ENCODE measurements at regions not wholly inside any gene's neighbourhood (a gene's known extent, or its start where the extent isn't known, plus 50 kb on each side); places are given as distances from the start of the nearest gene placed in this dataset.

DNA sequence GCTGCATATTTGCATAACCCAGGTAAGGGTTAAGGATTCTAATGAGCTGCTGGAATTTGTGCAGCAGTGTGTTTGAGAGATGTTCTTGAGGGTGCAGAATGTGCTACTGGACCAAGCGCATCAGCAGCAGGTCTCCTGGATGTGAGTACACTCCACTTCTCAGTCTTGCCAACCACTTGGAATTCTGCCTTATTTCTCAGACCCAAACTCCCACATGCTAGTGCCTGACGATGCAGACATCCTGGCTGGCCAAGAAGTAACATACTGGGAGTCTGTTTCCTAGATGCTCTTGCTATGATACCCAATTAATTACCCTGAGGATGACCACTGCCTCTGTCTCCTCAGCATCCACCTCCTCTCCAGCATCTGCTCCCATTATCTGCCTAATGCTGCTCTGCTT, 186.6 kb downstream of the MOXD1 start:
- Histone ChIP-seq H3K9me3 (replicated peaks; ENCODE audit: insufficient read depth, low read length) (no peaks in the 10 kb centered on the region), H3K27me3 (replicated peaks; ENCODE audit: insufficient read depth, low read length) (no peaks in the 10 kb centered on the region), H3K4me3 (ENCODE audit: low read length) (no peak overlapping the region), H3F3A (ENCODE audit: insufficient read depth, low read length) (no peaks in the 10 kb centered on the region), H3K4me1 (ENCODE audit: low read length) (no peaks in the 10 kb centered on the region), H3K79me2 (ENCODE audit: low read length) (no peaks in the 10 kb centered on the region), H3K27ac (ENCODE audit: low read length) (no peak overlapping the region), H2AFZ (ENCODE audit: low read length) (no peak overlapping the region), H3K4me2 (ENCODE audit: low read depth, low read length) (no peak overlapping the region), H3K9me2 (replicated peaks; ENCODE audit: insufficient read depth, low read length) (no peaks in the 10 kb centered on the region), H4K20me1 (ENCODE audit: insufficient read depth, low read length) (no peaks in the 10 kb centered on the region), H3K9ac (ENCODE audit: low read length) (no peak overlapping the region), H3K36me3 (replicated peaks; ENCODE audit: insufficient read depth, low read length) (no peaks in the 10 kb centered on the region; the same call in 1 of the 2 replicates)
- TF ChIP-seq EZH2phosphoT487 (IDR thresholded peaks at IDR 0.05; ENCODE audit: low read length) (no peak), EZH2 (optimal IDR thresholded peaks at IDR 0.05; ENCODE audit: low read depth, low read length) (no peak)
- TF ChIP-seq, protein P1, sequence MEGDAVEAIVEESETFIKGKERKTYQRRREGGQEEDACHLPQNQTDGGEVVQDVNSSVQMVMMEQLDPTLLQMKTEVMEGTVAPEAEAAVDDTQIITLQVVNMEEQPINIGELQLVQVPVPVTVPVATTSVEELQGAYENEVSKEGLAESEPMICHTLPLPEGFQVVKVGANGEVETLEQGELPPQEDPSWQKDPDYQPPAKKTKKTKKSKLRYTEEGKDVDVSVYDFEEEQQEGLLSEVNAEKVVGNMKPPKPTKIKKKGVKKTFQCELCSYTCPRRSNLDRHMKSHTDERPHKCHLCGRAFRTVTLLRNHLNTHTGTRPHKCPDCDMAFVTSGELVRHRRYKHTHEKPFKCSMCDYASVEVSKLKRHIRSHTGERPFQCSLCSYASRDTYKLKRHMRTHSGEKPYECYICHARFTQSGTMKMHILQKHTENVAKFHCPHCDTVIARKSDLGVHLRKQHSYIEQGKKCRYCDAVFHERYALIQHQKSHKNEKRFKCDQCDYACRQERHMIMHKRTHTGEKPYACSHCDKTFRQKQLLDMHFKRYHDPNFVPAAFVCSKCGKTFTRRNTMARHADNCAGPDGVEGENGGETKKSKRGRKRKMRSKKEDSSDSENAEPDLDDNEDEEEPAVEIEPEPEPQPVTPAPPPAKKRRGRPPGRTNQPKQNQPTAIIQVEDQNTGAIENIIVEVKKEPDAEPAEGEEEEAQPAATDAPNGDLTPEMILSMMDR (IDR thresholded peaks at IDR 0.05; ENCODE audit: low read length): no peak
- DNase-seq: no peak

DNA sequence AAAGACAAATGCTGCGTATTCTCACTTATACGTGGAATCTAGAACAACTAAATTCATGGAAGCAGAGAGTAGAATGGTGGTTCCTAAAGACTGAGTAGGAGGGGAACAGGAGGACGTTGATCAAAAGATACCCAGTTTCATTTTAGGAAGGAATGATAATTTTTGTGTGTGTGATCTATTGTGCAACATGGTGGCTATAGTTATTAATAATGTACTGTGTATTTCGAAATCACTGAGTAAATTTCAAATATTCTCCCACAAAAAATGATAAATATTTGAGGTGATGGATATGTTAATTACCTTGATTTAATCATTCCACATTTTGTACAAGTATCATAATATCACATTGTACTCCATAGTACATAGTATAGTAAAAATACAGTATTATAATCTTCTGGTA, 187.5 kb downstream of the MOXD1 start:
- TF ChIP-seq, protein P1 (IDR thresholded peaks at IDR 0.05; ENCODE audit: low read length): no peak
- no peak for TF ChIP-seq EZH2 (optimal IDR thresholded peaks at IDR 0.05; ENCODE audit: low read depth, low read length)
- Histone ChIP-seq H3K9ac (ENCODE audit: low read length) (no peak overlapping the region), H3K4me2 (ENCODE audit: low read depth, low read length) (no peak overlapping the region), H3K4me3 (ENCODE audit: low read length) (no peak overlapping the region), H3K9me2 (replicated peaks; ENCODE audit: insufficient read depth, low read length) (no peaks in the 10 kb centered on the region), H3F3A (ENCODE audit: insufficient read depth, low read length) (no peaks in the 10 kb centered on the region), H4K20me1 (ENCODE audit: insufficient read depth, low read length) (no peaks in the 10 kb centered on the region), H3K27ac (ENCODE audit: low read length) (no peak overlapping the region), H3K36me3 (replicated peaks; ENCODE audit: insufficient read depth, low read length) (no peaks in the 10 kb centered on the region; the same call in 1 of the 2 replicates), H3K79me2 (ENCODE audit: low read length) (no peaks in the 10 kb centered on the region), H3K9me3 (replicated peaks; ENCODE audit: insufficient read depth, low read length) (no peaks in the 10 kb centered on the region), H3K4me1 (ENCODE audit: low read length) (no peaks in the 10 kb centered on the region), H3K27me3 (replicated peaks; ENCODE audit: insufficient read depth, low read length) (no peaks in the 10 kb centered on the region), H2AFZ (ENCODE audit: low read length) (no peak overlapping the region)
- DNase-seq: no peak

DNA sequence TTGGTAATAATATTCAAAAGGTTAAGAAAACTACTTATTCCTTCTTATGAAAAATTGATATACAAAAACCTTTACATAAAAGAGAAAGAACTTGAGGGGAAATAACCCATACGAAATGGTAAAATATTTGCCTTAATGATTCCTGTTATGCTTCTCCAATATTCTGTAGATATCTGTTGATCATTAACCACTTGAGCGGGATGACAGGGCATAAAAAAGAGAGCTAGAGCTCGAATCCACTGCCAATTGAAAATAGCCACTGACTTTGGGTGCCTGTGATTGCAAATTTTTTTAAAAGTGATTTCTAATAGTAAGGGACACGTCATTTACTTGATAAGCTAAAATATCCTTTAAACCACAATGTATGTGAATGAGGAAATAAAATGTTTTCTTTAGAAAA, 188.1 kb downstream of the MOXD1 start:
- DNase-seq: no peak
- Histone ChIP-seq H3F3A (ENCODE audit: insufficient read depth, low read length) (no peaks in the 10 kb centered on the region), H3K4me3 (ENCODE audit: low read length) (no peak overlapping the region), H3K9ac (ENCODE audit: low read length) (no peak overlapping the region), H3K4me1 (ENCODE audit: low read length) (no peaks in the 10 kb centered on the region), H3K27me3 (replicated peaks; ENCODE audit: insufficient read depth, low read length) (no peaks in the 10 kb centered on the region), H2AFZ (ENCODE audit: low read length) (no peak overlapping the region), H3K36me3 (replicated peaks; ENCODE audit: insufficient read depth, low read length) (no peaks in the 10 kb centered on the region; the same call in 1 of the 2 replicates), H3K27ac (ENCODE audit: low read length) (no peak overlapping the region), H3K4me2 (ENCODE audit: low read depth, low read length) (no peak overlapping the region), H4K20me1 (ENCODE audit: insufficient read depth, low read length) (no peaks in the 10 kb centered on the region), H3K79me2 (ENCODE audit: low read length) (no peaks in the 10 kb centered on the region), H3K9me2 (replicated peaks; ENCODE audit: insufficient read depth, low read length) (no peaks in the 10 kb centered on the region), H3K9me3 (replicated peaks; ENCODE audit: insufficient read depth, low read length) (no peaks in the 10 kb centered on the region)
- TF ChIP-seq, protein P1 (IDR thresholded peaks at IDR 0.05; ENCODE audit: low read length): no peak
- no peak for TF ChIP-seq EZH2 (optimal IDR thresholded peaks at IDR 0.05; ENCODE audit: low read depth, low read length)
- no peak for TF ChIP-seq EZH2phosphoT487 (IDR thresholded peaks at IDR 0.05; ENCODE audit: low read length)

Data from MM.1S (cell line).